ENCODE measurements at regions not wholly inside any gene's neighbourhood (a gene's known extent, or its start where the extent isn't known, plus 50 kb on each side); places are given as distances from the start of the nearest gene placed in this dataset.

- no peak overlapping the region for H3K4me3 ChIP-seq (ENCODE audit: low read depth, low read length)
- no peak for DNase-seq (ENCODE audit: low read depth)
- TF ChIP-seq MYC (IDR thresholded peaks at IDR 0.05; ENCODE audit: low read depth, low read length), result no peak
- TF ChIP-seq, protein P1, sequence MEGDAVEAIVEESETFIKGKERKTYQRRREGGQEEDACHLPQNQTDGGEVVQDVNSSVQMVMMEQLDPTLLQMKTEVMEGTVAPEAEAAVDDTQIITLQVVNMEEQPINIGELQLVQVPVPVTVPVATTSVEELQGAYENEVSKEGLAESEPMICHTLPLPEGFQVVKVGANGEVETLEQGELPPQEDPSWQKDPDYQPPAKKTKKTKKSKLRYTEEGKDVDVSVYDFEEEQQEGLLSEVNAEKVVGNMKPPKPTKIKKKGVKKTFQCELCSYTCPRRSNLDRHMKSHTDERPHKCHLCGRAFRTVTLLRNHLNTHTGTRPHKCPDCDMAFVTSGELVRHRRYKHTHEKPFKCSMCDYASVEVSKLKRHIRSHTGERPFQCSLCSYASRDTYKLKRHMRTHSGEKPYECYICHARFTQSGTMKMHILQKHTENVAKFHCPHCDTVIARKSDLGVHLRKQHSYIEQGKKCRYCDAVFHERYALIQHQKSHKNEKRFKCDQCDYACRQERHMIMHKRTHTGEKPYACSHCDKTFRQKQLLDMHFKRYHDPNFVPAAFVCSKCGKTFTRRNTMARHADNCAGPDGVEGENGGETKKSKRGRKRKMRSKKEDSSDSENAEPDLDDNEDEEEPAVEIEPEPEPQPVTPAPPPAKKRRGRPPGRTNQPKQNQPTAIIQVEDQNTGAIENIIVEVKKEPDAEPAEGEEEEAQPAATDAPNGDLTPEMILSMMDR (IDR thresholded peaks at IDR 0.05; ENCODE audit: low read depth, low read length), result no peak
- TF ChIP-seq POLR2A (IDR thresholded peaks at IDR 0.05; ENCODE audit: extremely low read depth, insufficient read length), result no peak
- TF ChIP-seq MAX (IDR thresholded peaks at IDR 0.05; ENCODE audit: low read depth, low read length), result no peak
Measured at GRCh38 chr16:5386989-5387388, 289.4 kb upstream of the EEF2KMT start.

DNA sequence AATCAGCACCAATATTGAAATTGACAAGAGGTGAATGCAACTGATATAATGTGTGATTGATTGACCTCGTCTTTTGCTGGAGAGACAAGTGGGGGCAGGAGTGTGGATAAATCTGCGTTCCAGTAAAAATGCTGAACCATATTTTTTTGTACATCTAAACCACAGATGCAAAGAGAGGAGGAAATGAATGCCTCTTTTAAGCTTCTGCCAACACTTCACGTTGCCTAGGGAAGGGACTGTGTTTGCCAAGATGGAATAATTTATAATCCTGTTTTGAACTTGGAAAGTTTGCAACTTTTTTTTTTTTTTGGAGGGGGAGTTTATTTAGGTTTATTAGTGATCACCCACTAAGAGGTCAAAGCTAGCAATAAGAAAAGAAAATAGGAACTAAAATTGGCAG is 288.2 kb upstream of the EEF2KMT start:
- TF ChIP-seq, protein P1 (IDR thresholded peaks at IDR 0.05; ENCODE audit: low read depth, low read length), result no peak
- TF ChIP-seq MAX (IDR thresholded peaks at IDR 0.05; ENCODE audit: low read depth, low read length) (no peak), MYC (IDR thresholded peaks at IDR 0.05; ENCODE audit: low read depth, low read length) (no peak), POLR2A (IDR thresholded peaks at IDR 0.05; ENCODE audit: extremely low read depth, insufficient read length) (no peak)
- DNase-seq (ENCODE audit: low read depth), result no peak
- no peak overlapping the region for H3K4me3 ChIP-seq (ENCODE audit: low read depth, low read length)

GRCh38 chr16:5385115-5385514 is 287.5 kb upstream of the EEF2KMT start:
- no peak overlapping the region for H3K4me3 ChIP-seq (ENCODE audit: low read depth, low read length)
- TF ChIP-seq MYC (IDR thresholded peaks at IDR 0.05; ENCODE audit: low read depth, low read length) (no peak), MAX (IDR thresholded peaks at IDR 0.05; ENCODE audit: low read depth, low read length) (no peak), POLR2A (IDR thresholded peaks at IDR 0.05; ENCODE audit: extremely low read depth, insufficient read length) (no peak)
- TF ChIP-seq, protein P1 (IDR thresholded peaks at IDR 0.05; ENCODE audit: low read depth, low read length), result no peak
- DNase-seq (ENCODE audit: low read depth), result no peak

GRCh38 chr16:5383737-5384136 is 286.1 kb upstream of the EEF2KMT start:
- no peak for DNase-seq (ENCODE audit: low read depth)
- TF ChIP-seq MAX (IDR thresholded peaks at IDR 0.05; ENCODE audit: low read depth, low read length), result no peak
- no peak for TF ChIP-seq POLR2A (IDR thresholded peaks at IDR 0.05; ENCODE audit: extremely low read depth, insufficient read length)
- TF ChIP-seq, protein P1 (IDR thresholded peaks at IDR 0.05; ENCODE audit: low read depth, low read length), result no peak
- TF ChIP-seq MYC (IDR thresholded peaks at IDR 0.05; ENCODE audit: low read depth, low read length), result no peak
- no peak overlapping the region for H3K4me3 ChIP-seq (ENCODE audit: low read depth, low read length)

- no peak for DNase-seq (ENCODE audit: low read depth)
- TF ChIP-seq MYC (IDR thresholded peaks at IDR 0.05; ENCODE audit: low read depth, low read length), result no peak
- TF ChIP-seq MAX (IDR thresholded peaks at IDR 0.05; ENCODE audit: low read depth, low read length), result no peak
- no peak for TF ChIP-seq POLR2A (IDR thresholded peaks at IDR 0.05; ENCODE audit: extremely low read depth, insufficient read length)
- TF ChIP-seq, protein P1 (IDR thresholded peaks at IDR 0.05; ENCODE audit: low read depth, low read length), result no peak
- no peak overlapping the region for H3K4me3 ChIP-seq (ENCODE audit: low read depth, low read length)
Measured at GRCh38 chr16:5382484-5382883, 284.9 kb upstream of the EEF2KMT start.

DNA sequence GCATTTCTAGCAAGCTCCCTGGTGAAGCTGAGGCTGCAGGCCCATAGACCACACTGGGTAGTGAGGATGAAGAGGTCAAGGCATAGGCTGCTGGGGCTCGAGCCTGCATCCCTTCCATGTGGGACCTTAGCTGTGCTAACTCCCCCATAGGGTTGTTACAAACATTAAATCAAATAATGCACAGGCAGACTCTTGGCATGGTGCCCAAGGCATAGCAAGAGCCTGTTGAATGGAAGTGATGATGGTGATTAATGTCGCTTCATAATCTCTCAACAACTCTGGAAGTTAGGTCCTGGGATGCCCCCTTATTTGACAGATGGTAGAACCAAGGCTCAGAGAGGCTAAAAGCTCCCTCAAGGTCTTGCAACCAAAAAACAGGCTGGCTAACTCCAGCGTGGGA is 283.9 kb upstream of the EEF2KMT start:
- no peak overlapping the region for H3K4me3 ChIP-seq (ENCODE audit: low read depth, low read length)
- TF ChIP-seq POLR2A (IDR thresholded peaks at IDR 0.05; ENCODE audit: extremely low read depth, insufficient read length) (no peak), MAX (IDR thresholded peaks at IDR 0.05; ENCODE audit: low read depth, low read length) (no peak), MYC (IDR thresholded peaks at IDR 0.05; ENCODE audit: low read depth, low read length) (no peak)
- TF ChIP-seq, protein P1 (IDR thresholded peaks at IDR 0.05; ENCODE audit: low read depth, low read length), result no peak
- DNase-seq (ENCODE audit: low read depth), result no peak
